Nucleus accumbens (tissue), 56 donors: ENCODE measurements at regions not wholly inside any gene's neighbourhood (a gene's known extent, or its start where the extent isn't known, plus 50 kb on each side); places are given as distances from the start of the nearest gene placed in this dataset.
"Not testable (repeated sequence)": the region's sequence is repeated elsewhere in the genome, so short reads cannot be mapped to it uniquely, and the experiment has no call there.

Experiments used
- DNase-seq, 56 donors: peaks; one replicate each; lab custom pipeline; 2025; lab: John Stamatoyannopoulos, UW

DNA sequence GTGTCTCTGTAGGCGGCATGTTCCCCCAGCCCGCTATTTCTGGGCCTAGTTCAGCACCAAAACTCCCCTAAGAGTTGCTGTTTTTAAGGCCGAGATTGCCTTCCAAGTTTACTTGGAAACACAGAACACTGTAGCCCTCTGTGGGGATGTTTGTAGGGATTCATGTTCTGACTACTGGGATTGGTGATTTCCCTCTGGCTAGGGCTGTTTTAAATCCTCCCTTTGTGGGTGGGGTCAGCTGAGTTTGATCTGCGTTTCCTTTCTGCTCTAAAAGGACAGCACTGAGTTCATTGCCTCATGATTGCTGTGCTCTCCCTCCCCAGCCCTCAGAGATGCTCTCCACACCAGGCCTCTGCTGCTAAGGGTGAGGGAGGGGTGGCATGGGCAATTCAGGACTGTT is 640.6 kb upstream of the DPPA4 start:
- DNase-seq, result no peak

DNA sequence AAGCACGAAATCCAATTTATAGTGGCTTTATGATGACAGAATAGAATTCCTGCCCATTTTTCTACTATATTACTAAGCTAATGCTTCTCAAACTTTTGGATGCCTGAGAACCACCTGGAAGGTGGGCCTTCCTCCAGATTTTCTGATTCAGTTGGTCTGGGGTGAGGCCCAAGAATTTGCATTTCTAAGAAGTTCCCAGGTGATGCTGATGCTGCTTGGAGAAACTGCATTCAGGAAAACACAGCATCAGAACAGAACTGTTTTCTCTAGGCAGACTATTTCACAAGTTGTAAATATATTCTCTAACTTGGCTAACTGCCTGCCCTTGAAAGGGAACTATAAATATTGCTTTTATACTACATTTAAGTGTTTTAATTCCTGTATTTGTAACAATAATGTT is 644.9 kb upstream of the DPPA4 start:
- no peak for DNase-seq

DNA sequence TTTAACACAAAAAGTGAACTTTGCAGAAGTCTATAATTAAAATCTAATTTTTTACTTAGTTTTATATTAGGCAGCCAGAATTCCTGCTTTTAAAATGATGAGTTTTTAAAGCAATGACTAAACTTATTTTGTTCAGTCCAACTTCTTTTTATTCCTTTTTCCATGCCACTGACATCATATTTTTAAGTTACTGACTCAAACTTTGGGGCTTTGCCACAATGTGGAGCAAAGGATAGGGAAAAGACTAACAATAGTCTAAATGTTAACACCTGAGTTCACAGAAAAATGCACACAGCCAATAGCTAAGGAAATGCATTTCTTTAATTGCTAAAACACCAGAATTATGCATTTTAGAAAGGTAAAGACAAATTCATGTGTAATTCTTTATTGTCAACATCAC is 647.6 kb upstream of the DPPA4 start:
- DNase-seq, result no peak

- DNase-seq, result no peak
Observed at GRCh38 chr3:109985943-109986555, 648.7 kb upstream of the DPPA4 start.

DNA sequence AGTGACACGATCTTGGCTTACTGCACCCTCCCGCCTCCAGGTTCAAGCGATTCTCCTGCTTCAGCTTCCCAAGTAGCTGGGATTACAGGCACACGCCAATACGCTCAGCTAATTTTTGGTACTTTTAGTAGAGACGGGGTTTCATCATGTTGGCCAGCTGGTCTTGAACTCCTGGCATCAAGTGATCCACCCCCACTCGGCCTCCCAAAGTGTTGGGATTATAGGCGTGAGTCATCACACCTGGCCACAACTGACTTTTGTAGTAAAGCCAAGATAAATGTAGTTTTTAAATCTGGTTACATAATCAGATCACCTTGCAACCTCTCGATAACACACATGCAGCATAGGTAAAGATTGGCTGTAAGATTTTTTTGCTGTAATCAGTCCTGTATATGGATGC is 657.5 kb upstream of the DPPA4 start:
- no peak for DNase-seq

- no peak for DNase-seq
Observed at GRCh38 chr3:109995377-109995776, 658.0 kb upstream of the DPPA4 start.

- DNase-seq, result not testable (repeated sequence)
Observed at GRCh38 chr3:110001905-110002304, 664.6 kb upstream of the DPPA4 start.

GRCh38 chr3:110006913-110007312 is 669.6 kb upstream of the DPPA4 start:
- DNase-seq, result no peak

GRCh38 chr3:110015231-110015963 is 678.1 kb upstream of the DPPA4 start:
- DNase-seq, result no peak

DNA sequence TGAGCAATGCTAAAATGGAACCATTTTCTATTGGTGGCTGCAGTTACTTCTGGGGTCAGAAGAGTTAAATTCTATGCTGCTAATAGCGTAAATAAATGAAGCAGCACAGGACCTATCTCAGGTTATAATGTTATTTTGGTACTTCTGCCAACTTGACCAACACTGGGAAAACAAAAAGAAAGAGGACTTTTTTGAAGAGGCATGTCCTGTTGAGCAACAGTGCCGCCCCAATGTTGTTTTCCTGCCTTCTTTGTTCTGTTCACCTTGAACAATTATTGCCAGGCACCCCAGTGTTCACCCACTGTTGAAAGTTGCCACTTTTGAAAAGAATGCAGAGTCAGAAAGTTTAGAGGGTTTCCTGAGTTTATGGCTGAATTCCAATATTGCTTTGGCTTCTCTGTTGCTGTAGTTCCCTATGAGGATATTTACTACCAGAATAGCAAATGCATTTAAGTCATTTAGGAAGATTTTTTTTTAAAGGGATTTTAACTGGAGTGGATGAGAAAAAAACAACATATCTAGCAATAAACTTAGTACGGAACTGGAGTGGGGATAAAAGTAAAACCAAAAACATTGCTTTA is 679.0 kb upstream of the DPPA4 start:
- no peak for DNase-seq

GRCh38 chr3:110017304-110017703 is 680.0 kb upstream of the DPPA4 start:
- DNase-seq, result no peak

DNA sequence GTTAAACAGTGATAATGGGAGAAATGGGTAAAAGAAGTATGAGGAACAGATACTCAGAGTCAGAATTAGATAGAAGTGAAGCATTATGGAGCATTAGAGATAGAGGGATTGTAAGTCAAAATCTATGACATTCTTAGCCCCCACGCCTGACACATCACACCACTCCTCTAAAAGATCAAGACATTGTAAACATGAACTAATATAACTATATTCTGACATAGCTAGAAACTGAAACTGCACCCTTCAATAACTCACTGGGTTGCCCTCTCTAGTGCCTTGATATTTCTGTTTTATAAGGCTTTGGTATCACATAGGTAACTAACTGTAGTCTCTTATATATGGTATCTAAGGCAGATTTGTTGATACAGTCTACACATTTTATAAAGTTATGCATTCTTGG is 684.3 kb upstream of the DPPA4 start:
- no peak for DNase-seq

DNA sequence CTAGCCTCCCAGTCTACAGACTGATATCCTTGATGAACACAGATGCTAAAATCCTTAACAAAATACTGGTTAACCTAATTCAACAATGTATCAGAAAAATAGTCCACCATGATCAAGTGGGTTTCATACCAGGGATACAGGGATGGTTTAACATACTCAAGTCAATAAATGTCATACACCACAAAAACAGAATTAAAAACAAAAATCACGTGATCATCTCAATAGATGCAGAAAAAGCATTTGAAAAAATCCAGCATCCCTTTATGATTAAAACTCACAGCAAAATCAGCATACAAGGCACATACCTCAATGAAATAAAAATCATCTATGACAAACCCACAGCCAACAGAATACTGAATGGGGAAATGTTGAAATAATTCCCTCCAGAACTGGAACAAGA is 685.7 kb upstream of the DPPA4 start:
- DNase-seq, result not testable (repeated sequence)

DNA sequence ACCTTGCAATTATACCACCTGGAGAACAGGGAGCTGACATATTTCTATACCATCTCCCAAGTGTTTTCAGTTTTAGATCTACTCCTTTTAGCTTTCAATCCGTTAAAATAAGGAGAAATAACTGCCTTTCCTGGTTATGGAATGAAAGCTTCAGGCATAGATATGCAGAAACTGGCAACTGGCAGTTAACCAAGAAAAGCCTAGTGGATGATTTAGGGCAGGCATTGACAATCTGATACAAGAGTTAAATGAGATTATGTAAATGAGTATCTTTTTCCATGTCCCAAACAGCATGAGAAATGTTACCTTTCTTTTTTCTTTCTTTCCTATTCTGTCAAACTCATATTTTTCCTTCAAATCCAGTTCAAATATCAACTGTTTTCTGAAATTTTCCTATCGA is 689.1 kb upstream of the DPPA4 start:
- DNase-seq, result no peak

GRCh38 chr3:110027446-110028080 is 690.2 kb upstream of the DPPA4 start:
- DNase-seq, result peak in 6 of 56 donors; percentile 0 to 28 (median 8)

DNA sequence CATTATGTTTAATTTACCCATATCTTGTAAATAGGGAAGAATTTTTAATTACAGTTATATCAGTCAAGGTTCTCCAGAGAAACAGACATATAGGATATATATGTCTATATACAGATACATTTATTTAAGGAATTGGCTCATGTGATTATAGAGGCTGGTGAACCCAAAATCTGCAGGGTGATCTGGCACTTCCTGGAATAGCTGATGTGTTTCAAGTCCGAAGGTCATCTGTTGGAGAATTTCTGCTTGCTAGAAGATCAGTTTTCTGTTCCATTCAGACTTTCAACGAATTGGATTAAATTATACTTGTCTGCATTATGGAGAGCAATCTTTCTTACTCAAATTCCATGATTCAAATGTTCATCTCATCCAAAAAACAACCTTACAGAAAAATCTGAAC is 694.6 kb upstream of the DPPA4 start:
- no peak for DNase-seq

GRCh38 chr3:110059431-110059830 is 722.1 kb upstream of the DPPA4 start:
- DNase-seq, result no peak

- no peak for DNase-seq
Observed at GRCh38 chr3:110062716-110063115, 725.4 kb upstream of the DPPA4 start.

DNA sequence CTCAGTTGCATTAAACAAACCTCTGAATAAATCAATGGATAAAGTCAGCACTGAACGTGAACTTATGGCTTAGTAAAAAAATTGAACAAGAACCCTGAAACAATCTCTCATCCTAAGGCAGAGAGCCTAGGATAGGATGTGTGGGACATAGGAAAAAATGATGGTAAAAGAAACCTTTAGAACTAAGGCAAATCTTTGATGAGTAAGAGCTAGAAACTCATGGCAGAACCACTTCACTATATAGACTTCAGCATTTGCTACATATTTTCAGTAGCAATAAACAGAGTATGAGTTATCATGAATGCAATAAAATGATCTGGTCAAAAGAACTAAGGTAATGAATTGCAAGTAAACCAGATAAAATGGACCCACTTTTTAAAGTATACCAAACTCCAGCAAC is 725.8 kb upstream of the DPPA4 start:
- DNase-seq, result no peak

DNA sequence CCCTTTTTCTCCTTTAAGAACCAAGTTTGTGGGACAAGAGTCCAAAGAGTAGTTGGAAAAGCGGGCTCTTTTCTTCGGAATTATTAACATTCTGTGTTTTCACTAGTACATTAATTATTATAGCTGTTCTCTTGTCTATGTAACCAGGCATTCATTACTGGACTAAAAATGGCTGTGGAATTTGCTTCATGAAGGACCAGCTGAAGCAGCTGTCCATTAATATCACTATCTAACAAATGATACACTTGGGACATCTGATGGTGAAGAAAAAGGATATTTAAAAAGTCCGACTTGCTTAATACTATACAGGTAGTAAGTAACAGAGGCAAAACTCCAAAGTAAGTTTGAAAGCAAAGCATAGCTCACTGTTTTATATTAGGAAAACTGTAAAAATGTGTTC is 728.9 kb upstream of the DPPA4 start:
- DNase-seq, result no peak

- no peak for DNase-seq
Observed at GRCh38 chr3:110067527-110067926, 730.2 kb upstream of the DPPA4 start.

- no peak for DNase-seq
Observed at GRCh38 chr3:110069761-110070160, 732.4 kb upstream of the DPPA4 start.
